HepG2 (cell line): ENCODE measurements at regions not wholly inside any gene's neighbourhood (a gene's known extent, or its start where the extent isn't known, plus 50 kb on each side); places are given as distances from the start of the nearest gene placed in this dataset.

Experiments
- ATAC-seq: fragments of 200-7000 bp; cut with Tn5 transposase; 3 replicates; pipeline ENCODE4 v1.9.1; 2020; ENCODE audit warnings: mild to moderate bottlenecking, moderate library complexity
- BruUV-seq: library from RNA; stranded (reverse); fragments of 400-500 nt; replicated peaks from 2 replicates; lab custom pipeline; 2021; lab: Mats Ljungman, UMichigan
- CTCF ChIA-PET: fragments of 300-600 bp; formaldehyde crosslinking; extraction: SDS; loops from one replicate; lab custom pipeline; 2021; ENCODE audit warnings: low total read pairs, inconsistent platforms, low intra/inter-chr PET ratio; lab: Yijun Ruan, JAX
- POLR2A ChIA-PET: fragments of 350-600 bp; sonication (Branson Sonifier 250); formaldehyde crosslinking; loops from one replicate; lab custom pipeline; 2020; ENCODE audit warnings: antibody characterized with exemption, inconsistent platforms; lab: Yijun Ruan, JAX
- DNase-seq: peaks from one replicate; pipeline ENCODE4 v3.0.0-alpha.2; 2015; ENCODE audit warnings: low spot score
- FAIRE-seq: peaks from 3 replicates; lab custom pipeline; 2011; peaks lifted over from hg19 to GRCh38; lab: Jason Lieb, UNC
- H2AFZ ChIP-seq: one replicate; pipeline ENCODE4 v1.6.1; 2011; ENCODE audit warnings: low read length, inconsistent platforms
- H3K27ac ChIP-seq: fragments of 300-600 bp; 3 replicates; pipeline ENCODE4 v1.8.0; 2011; ENCODE audit warnings: mixed run types, mild to moderate bottlenecking, mixed read lengths, low read length, inconsistent platforms; ENCODE audit not compliant: insufficient read depth; ENCODE audit errors: extremely low read length
- H3K27me3 ChIP-seq, 2 experiments: fragments of 200-600 bp in 1 of 2; 2 replicates in 1 of 2; 3 replicates in 1 of 2; pipeline versions ENCODE4 v1.6.0 to v1.8.0; 2011; ENCODE audit warnings: low read length in 2 of 2, mild to moderate bottlenecking in 2 of 2, moderate library complexity in 2 of 2, inconsistent platforms in 1 of 2; ENCODE audit not compliant: insufficient read depth in 2 of 2, control insufficient read depth in 1 of 2
- H3K36me3 ChIP-seq, 2 experiments: fragments of 200-600 bp in 1 of 2; replicated peaks in 1 of 2; 2 replicates in 1 of 2; 3 replicates in 1 of 2; pipeline versions ENCODE4 v1.5.1 to v1.8.0; 2011; ENCODE audit warnings: low read length in 2 of 2, inconsistent platforms in 1 of 2; ENCODE audit not compliant: insufficient read depth in 2 of 2, control insufficient read depth in 1 of 2
- H3K4me1 ChIP-seq: 2 replicates; pipeline ENCODE4 v1.5.1; 2012; ENCODE audit warnings: low read length, inconsistent platforms; ENCODE audit not compliant: insufficient read depth
- H3K4me2 ChIP-seq: 2 replicates; pipeline ENCODE4 v1.6.0; 2011; ENCODE audit warnings: low read depth, low read length, inconsistent platforms
- H3K4me3 ChIP-seq, 3 experiments: fragments of 200-600 bp in 1 of 3; sonication (generic), shearing (Covaris generic) in 1 of 3; replicated peaks in 1 of 3; 2 replicates each; pipeline ENCODE4 v1.5.1; 2011 to 2016; ENCODE audit warnings: low read length in 3 of 3, inconsistent platforms in 2 of 3, low read depth in 2 of 3, mild to moderate bottlenecking in 2 of 3, control low read depth in 1 of 3, mixed read lengths in 1 of 3; ENCODE audit not compliant: insufficient read depth in 1 of 3
- H3K79me2 ChIP-seq: one replicate; pipeline ENCODE4 v1.6.1; 2011; ENCODE audit warnings: low read length, inconsistent platforms; ENCODE audit not compliant: insufficient read depth
- H3K9ac ChIP-seq: 2 replicates; pipeline ENCODE4 v1.6.0; 2011; ENCODE audit warnings: mild to moderate bottlenecking, low read depth, low read length, inconsistent platforms; ENCODE audit not compliant: insufficient read depth
- H3K9me3 ChIP-seq: 2 replicates; pipeline ENCODE4 v1.5.1; 2012; ENCODE audit warnings: mild to moderate bottlenecking, low read length
- H4K20me1 ChIP-seq: 2 replicates; pipeline ENCODE4 v1.6.0; 2011; ENCODE audit warnings: inconsistent platforms, mild to moderate bottlenecking, low read length, moderate library complexity; ENCODE audit not compliant: insufficient read depth
- ADNP ChIP-seq: sonication (generic); formaldehyde crosslinking; IDR thresholded peaks from 2 replicates; pipeline ENCODE4 v1.4.0; 2020; ENCODE audit warnings: missing genetic modification reagents
- BCL6 ChIP-seq: IDR thresholded peaks from 2 replicates; pipeline ENCODE4 v1.6.1; 2016; ENCODE audit warnings: missing genetic modification reagents, missing compliant biosample characterization
- CHCHD3 ChIP-seq: sonication (generic); formaldehyde crosslinking; IDR thresholded peaks from 2 replicates; pipeline ENCODE4 v1.8.0; 2022; ENCODE audit warnings: mild to moderate bottlenecking, missing genetic modification reagents, moderate library complexity
- EZH2 ChIP-seq: conservative IDR thresholded peaks from 2 replicates; pipeline ENCODE4 v1.6.1; 2012; ENCODE audit warnings: mild to moderate bottlenecking, low read depth, low read length, moderate library complexity
- FOSL1 ChIP-seq: sonication (generic); formaldehyde crosslinking; IDR thresholded peaks from 2 replicates; pipeline ENCODE4 v1.9.0; 2021; ENCODE audit warnings: missing genetic modification reagents, borderline replicate concordance
- IRX3 ChIP-seq: sonication (generic); formaldehyde crosslinking; IDR thresholded peaks from 2 replicates; pipeline ENCODE4 v1.8.1; 2023; ENCODE audit warnings: mild to moderate bottlenecking, low read depth, missing genetic modification reagents, borderline replicate concordance
- JUN ChIP-seq: sonication (generic); formaldehyde crosslinking; IDR thresholded peaks from 2 replicates; pipeline ENCODE4 v1.4.0; 2020; ENCODE audit warnings: mild to moderate bottlenecking, missing genetic modification reagents
- KDM5B ChIP-seq: sonication (generic); formaldehyde crosslinking; IDR thresholded peaks from 2 replicates; pipeline ENCODE4 v1.4.0; 2020; ENCODE audit warnings: missing genetic modification reagents, mild to moderate bottlenecking, borderline replicate concordance
- MTF2 ChIP-seq: sonication (generic); formaldehyde crosslinking; IDR thresholded peaks from 2 replicates; pipeline ENCODE4 v1.5.0; 2020; ENCODE audit warnings: missing genetic modification reagents, borderline replicate concordance
- SMAD9 ChIP-seq: sonication (generic); formaldehyde crosslinking; IDR thresholded peaks from 2 replicates; pipeline ENCODE4 v1.5.1; 2020; ENCODE audit warnings: mild to moderate bottlenecking, missing genetic modification reagents
- SRSF1 ChIP-seq: fragments of 200-400 bp; formaldehyde crosslinking; optimal IDR thresholded peaks from 2 replicates; pipeline ENCODE3; 2017; ENCODE audit warnings: mild to moderate bottlenecking, low read depth, low read length, moderate library complexity
- ZMAT3 ChIP-seq: sonication (generic); formaldehyde crosslinking; conservative IDR thresholded peaks from 2 replicates; pipeline ENCODE4 v1.7.0; 2021; ENCODE audit warnings: missing genetic modification reagents
- ZNF18 ChIP-seq: sonication (generic); formaldehyde crosslinking; IDR thresholded peaks from 2 replicates; pipeline ENCODE4 v1.8.0; 2022; ENCODE audit warnings: mild to moderate bottlenecking, missing genetic modification reagents; ENCODE audit not compliant: insufficient replicate concordance
- ZNF180 ChIP-seq: sonication (generic); formaldehyde crosslinking; IDR thresholded peaks from 2 replicates; pipeline ENCODE4 v1.4.0; 2020; ENCODE audit warnings: low read depth, missing genetic modification reagents, borderline replicate concordance
- ZNF260 ChIP-seq: sonication (generic); formaldehyde crosslinking; IDR thresholded peaks from 2 replicates; pipeline ENCODE4 v1.4.0; 2020; ENCODE audit warnings: missing genetic modification reagents, low read depth, mild to moderate bottlenecking, borderline replicate concordance
- ZNF576 ChIP-seq: sonication (generic); formaldehyde crosslinking; IDR thresholded peaks from 2 replicates; pipeline ENCODE4 v1.4.0; 2020; ENCODE audit warnings: mild to moderate bottlenecking, missing genetic modification reagents
- ZNF598 ChIP-seq: sonication (generic); formaldehyde crosslinking; IDR thresholded peaks from 2 replicates; pipeline ENCODE4 v1.5.1; 2020; ENCODE audit warnings: mild to moderate bottlenecking, missing genetic modification reagents, borderline replicate concordance
- ZNF678 ChIP-seq: sonication (generic); formaldehyde crosslinking; IDR thresholded peaks from 2 replicates; pipeline ENCODE4 v1.4.0; 2020; ENCODE audit warnings: mild to moderate bottlenecking, missing genetic modification reagents
- ZNF768 ChIP-seq: sonication (generic); formaldehyde crosslinking; IDR thresholded peaks from 2 replicates; pipeline ENCODE4 v1.4.0; 2020; ENCODE audit warnings: missing genetic modification reagents
- WGBS: methylation state at CpG from one replicate; pipeline ENCODE4 v1.1.6; 2017; ENCODE audit warnings: low lambda C conversion rate; 5-methylcytosine and 5-hydroxymethylcytosine counted together
- in situ Hi-C: cut with HindIII; loops from 2 replicates; pipeline ENCODE4 v1.10.0; 2017; ENCODE audit warnings: low pct_unique_long_range_greater_than_20kb; ENCODE audit not compliant: extremely low pct_ligation_motif_present
- intact Hi-C: fragments of 100-400 bp; cut with micrococcal nuclease; formaldehyde crosslinking; loops from one replicate; pipeline ENCODE4 v1.10.0; 2022; ENCODE audit not compliant: unreplicated experiment

- no peak overlapping the region for H3K4me3 ChIP-seq
- CTCF ChIA-PET = no interaction called here
- H3K27me3 ChIP-seq = no peaks in the 10 kb centered on the region
- POLR2A ChIA-PET = no interaction called here
- BruUV-seq = no TSS peak
- H3K4me1 ChIP-seq = no peaks in the 10 kb centered on the region
- no peak overlapping the region for H3K9ac ChIP-seq
- WGBS = 0% methylated on average over 3 of the region's 3 CpGs
- FAIRE-seq (no peak), DNase-seq (no peak), ATAC-seq (no peak)
- in situ Hi-C loops = no loop called here
- no peaks in the 10 kb centered on the region for H4K20me1 ChIP-seq
- TF ChIP-seq ZNF18 (CRISPR knock-in tag) (no peak), ZNF260 (CRISPR knock-in tag) (no peak), FOSL1 (CRISPR knock-in tag) (no peak), ZNF180 (CRISPR knock-in tag) (no peak), SRSF1 (no peak), BCL6 (CRISPR knock-in tag) (no peak), CHCHD3 (CRISPR knock-in tag) (no peak)
- H3K9me3 ChIP-seq = peaks cover 71% of the 10 kb centered on the region
- no peak overlapping the region for H2AFZ ChIP-seq
- no peak overlapping the region for H3K4me2 ChIP-seq
- no peak overlapping the region for H3K27ac ChIP-seq
- no peaks in the 10 kb centered on the region for H3K36me3 ChIP-seq
- intact Hi-C loops = no loop called here
- no peaks in the 10 kb centered on the region for H3K79me2 ChIP-seq
These were observed 196.3 kb downstream of the TSHZ3 start for GRCh38 chr19:31152906-31153305.

GRCh38 chr19:31149441-31149941 is 199.7 kb downstream of the TSHZ3 start:
- ATAC-seq (no peak), DNase-seq (no peak), FAIRE-seq (no peak)
- no peaks in the 10 kb centered on the region for H3K4me1 ChIP-seq
- POLR2A ChIA-PET = no interaction called here
- H3K4me2 ChIP-seq = no peak overlapping the region
- H3K27me3 ChIP-seq = no peaks in the 10 kb centered on the region
- no peak overlapping the region for H3K9ac ChIP-seq
- no peak overlapping the region for H3K4me3 ChIP-seq
- BruUV-seq = no TSS peak
- H4K20me1 ChIP-seq = no peaks in the 10 kb centered on the region
- CTCF ChIA-PET = no interaction called here
- H3K27ac ChIP-seq = no peak overlapping the region
- no peaks in the 10 kb centered on the region for H3K36me3 ChIP-seq
- WGBS = 58% methylated on average over 13 of the region's 23 CpGs
- peaks cover 58% of the 10 kb centered on the region for H3K9me3 ChIP-seq
- H3K79me2 ChIP-seq = no peaks in the 10 kb centered on the region
- intact Hi-C loops = no loop called here
- no peak overlapping the region for H2AFZ ChIP-seq
- in situ Hi-C loops = no loop called here
- TF ChIP-seq ZNF576 (CRISPR knock-in tag) = no peak
- TF ChIP-seq KDM5B (CRISPR knock-in tag) = no peak
- no peak for TF ChIP-seq ZNF768 (CRISPR knock-in tag)
- no peak for TF ChIP-seq EZH2
- TF ChIP-seq SMAD9 (CRISPR knock-in tag) = no peak
- no peak for TF ChIP-seq JUN (CRISPR knock-in tag)
- no peak for TF ChIP-seq ZMAT3 (CRISPR knock-in tag)
- TF ChIP-seq IRX3 (CRISPR knock-in tag) = no peak
- no peak for TF ChIP-seq ZNF678
- TF ChIP-seq ZNF598 (CRISPR knock-in tag) = no peak
- TF ChIP-seq ADNP = no peak
- no peak for TF ChIP-seq MTF2 (CRISPR knock-in tag)
